MM.1S (cell line): ENCODE measurements at regions not wholly inside any gene's neighbourhood (a gene's known extent, or its start where the extent isn't known, plus 50 kb on each side); places are given as distances from the start of the nearest gene placed in this dataset.

Source experiments
- DNase-seq: peaks from one replicate; pipeline ENCODE4 v3.0.0-alpha.2; 2015
- H2AFZ ChIP-seq: fragments of 300-600 bp; sonication (generic); 2 replicates; pipeline ENCODE4 v1.6.0; 2016; ENCODE audit warnings: antibody characterized with exemption, low read length
- H3F3A ChIP-seq: fragments of 300-600 bp; sonication (generic); 2 replicates; pipeline ENCODE4 v1.6.1; 2016; ENCODE audit warnings: mild to moderate bottlenecking, antibody characterized with exemption, low read length, moderate library complexity, mixed read lengths; ENCODE audit not compliant: insufficient read depth
- H3K27ac ChIP-seq: fragments of 300-600 bp; sonication (generic); 2 replicates; pipeline ENCODE4 v1.5.1; 2016; ENCODE audit warnings: mild to moderate bottlenecking, low read length
- H3K27me3 ChIP-seq: fragments of 300-600 bp; sonication (generic); replicated peaks from 2 replicates; pipeline ENCODE4 v1.6.0; 2016; ENCODE audit warnings: low read length; ENCODE audit not compliant: insufficient read depth
- H3K36me3 ChIP-seq: fragments of 300-600 bp; sonication (generic); replicated peaks from 2 replicates; pipeline ENCODE4 v1.6.1; 2016; ENCODE audit warnings: mild to moderate bottlenecking, low read length, mixed read lengths; ENCODE audit not compliant: insufficient read depth
- H3K4me1 ChIP-seq: fragments of 300-600 bp; sonication (generic); 2 replicates; pipeline ENCODE4 v1.6.1; 2016; ENCODE audit warnings: low read length, mixed read lengths
- H3K4me2 ChIP-seq: fragments of 300-600 bp; sonication (generic); 2 replicates; pipeline ENCODE4 v1.6.0; 2016; ENCODE audit warnings: low read depth, low read length
- H3K4me3 ChIP-seq: fragments of 300-600 bp; sonication (generic); 2 replicates; pipeline ENCODE4 v1.5.1; 2016; ENCODE audit warnings: low read length, mixed read lengths
- H3K79me2 ChIP-seq: fragments of 300-600 bp; sonication (generic); 2 replicates; pipeline ENCODE4 v1.6.1; 2016; ENCODE audit warnings: mixed run types, low read length, mixed read lengths
- H3K9ac ChIP-seq: fragments of 300-600 bp; sonication (generic); 2 replicates; pipeline ENCODE4 v1.6.1; 2016; ENCODE audit warnings: low read length, mixed read lengths
- H3K9me2 ChIP-seq: fragments of 300-600 bp; sonication (generic); replicated peaks from 2 replicates; pipeline ENCODE4 v1.6.1; 2016; ENCODE audit warnings: mild to moderate bottlenecking, low read length, mixed read lengths; ENCODE audit not compliant: insufficient read depth
- H3K9me3 ChIP-seq: fragments of 300-600 bp; sonication (generic); replicated peaks from 2 replicates; pipeline ENCODE4 v1.6.1; 2016; ENCODE audit warnings: mild to moderate bottlenecking, low read length, mixed read lengths; ENCODE audit not compliant: insufficient read depth
- H4K20me1 ChIP-seq: fragments of 300-600 bp; sonication (generic); 2 replicates; pipeline ENCODE4 v1.6.1; 2016; ENCODE audit warnings: mild to moderate bottlenecking, low read length, moderate library complexity, mixed read lengths; ENCODE audit not compliant: insufficient read depth
- EZH2 ChIP-seq: fragments of 300-600 bp; sonication (generic); optimal IDR thresholded peaks from 2 replicates; pipeline ENCODE3; 2017; ENCODE audit warnings: low read depth, mild to moderate bottlenecking, antibody characterized with exemption, low read length, mixed read lengths
- EZH2phosphoT487 ChIP-seq: fragments of 300-600 bp; sonication (generic); IDR thresholded peaks from 2 replicates; pipeline ENCODE4 v1.6.1; 2018; ENCODE audit warnings: antibody characterized with exemption, low read length
- TF ChIP-seq, protein P1 (sequence below): fragments of 300-600 bp; sonication (generic); IDR thresholded peaks from 2 replicates; pipeline ENCODE4 v1.5.1; 2016; ENCODE audit warnings: antibody characterized with exemption, low read length, mixed read lengths

DNA sequence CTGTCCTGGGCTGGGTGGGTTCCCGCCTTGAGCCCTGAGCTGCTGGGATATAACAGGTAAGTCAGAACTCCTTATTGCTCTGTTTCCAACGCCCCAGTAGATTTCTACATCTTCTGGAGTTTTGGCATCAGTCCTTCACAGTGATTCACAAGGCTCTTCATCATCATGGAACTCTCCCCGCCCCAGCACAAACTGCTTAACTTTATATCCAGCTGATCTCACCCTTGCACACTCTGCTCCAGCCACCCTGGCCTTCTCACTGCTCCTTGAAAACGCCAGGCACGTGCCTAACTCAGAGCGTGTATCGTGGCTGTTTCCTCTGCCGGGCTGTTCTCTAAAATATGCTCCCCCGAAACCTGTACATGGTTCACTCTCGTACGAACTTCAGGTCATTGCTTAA lies 264.9 kb downstream of the NOVA1 start:
- no peaks in the 10 kb centered on the region for H4K20me1 ChIP-seq
- no peaks in the 10 kb centered on the region for H3K9me3 ChIP-seq
- H3K4me3 ChIP-seq, result no peak overlapping the region
- H2AFZ ChIP-seq, result no peak overlapping the region
- DNase-seq, result no peak
- no peaks in the 10 kb centered on the region for H3K9me2 ChIP-seq
- no peaks in the 10 kb centered on the region for H3K4me1 ChIP-seq
- no peaks in the 10 kb centered on the region for H3K79me2 ChIP-seq
- no peaks in the 10 kb centered on the region for H3F3A ChIP-seq
- H3K9ac ChIP-seq, result no peak overlapping the region
- TF ChIP-seq, protein P1, sequence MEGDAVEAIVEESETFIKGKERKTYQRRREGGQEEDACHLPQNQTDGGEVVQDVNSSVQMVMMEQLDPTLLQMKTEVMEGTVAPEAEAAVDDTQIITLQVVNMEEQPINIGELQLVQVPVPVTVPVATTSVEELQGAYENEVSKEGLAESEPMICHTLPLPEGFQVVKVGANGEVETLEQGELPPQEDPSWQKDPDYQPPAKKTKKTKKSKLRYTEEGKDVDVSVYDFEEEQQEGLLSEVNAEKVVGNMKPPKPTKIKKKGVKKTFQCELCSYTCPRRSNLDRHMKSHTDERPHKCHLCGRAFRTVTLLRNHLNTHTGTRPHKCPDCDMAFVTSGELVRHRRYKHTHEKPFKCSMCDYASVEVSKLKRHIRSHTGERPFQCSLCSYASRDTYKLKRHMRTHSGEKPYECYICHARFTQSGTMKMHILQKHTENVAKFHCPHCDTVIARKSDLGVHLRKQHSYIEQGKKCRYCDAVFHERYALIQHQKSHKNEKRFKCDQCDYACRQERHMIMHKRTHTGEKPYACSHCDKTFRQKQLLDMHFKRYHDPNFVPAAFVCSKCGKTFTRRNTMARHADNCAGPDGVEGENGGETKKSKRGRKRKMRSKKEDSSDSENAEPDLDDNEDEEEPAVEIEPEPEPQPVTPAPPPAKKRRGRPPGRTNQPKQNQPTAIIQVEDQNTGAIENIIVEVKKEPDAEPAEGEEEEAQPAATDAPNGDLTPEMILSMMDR, result no peak
- no peak for TF ChIP-seq EZH2phosphoT487
- no peak for TF ChIP-seq EZH2
- no peak overlapping the region for H3K4me2 ChIP-seq
- no peak overlapping the region for H3K27ac ChIP-seq
- H3K27me3 ChIP-seq, result no peaks in the 10 kb centered on the region
- H3K36me3 ChIP-seq, result no peaks in the 10 kb centered on the region

GRCh38 chr14:26330982-26331381 lies 266.9 kb downstream of the NOVA1 start:
- DNase-seq, result no peak

DNA sequence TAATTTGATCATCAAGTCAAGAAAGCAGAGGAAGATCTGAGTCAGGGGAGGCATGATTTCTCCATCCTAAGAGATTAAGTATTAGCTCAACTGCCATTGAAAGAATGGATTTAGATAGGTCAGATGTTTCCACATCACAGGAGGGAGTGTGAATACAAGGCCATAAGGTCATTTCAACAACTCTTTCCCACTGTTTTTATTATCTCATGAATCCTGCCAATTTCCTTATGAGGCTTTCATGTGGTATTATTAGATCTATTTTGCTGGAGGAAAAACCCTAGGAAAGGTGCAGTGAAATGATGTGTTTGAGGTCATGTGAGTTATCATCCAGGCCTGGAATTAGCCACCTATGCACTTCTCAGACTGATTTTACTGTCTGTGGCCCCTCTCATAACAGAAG lies 269.0 kb downstream of the NOVA1 start:
- Histone ChIP-seq H3K27ac (no peak overlapping the region), H3K9me2 (no peaks in the 10 kb centered on the region), H3K4me1 (no peaks in the 10 kb centered on the region)

More at GRCh38 chr14:26330982-26331381, 266.9 kb downstream of the NOVA1 start:
- no peak for TF ChIP-seq EZH2
- TF ChIP-seq, protein P1, result no peak
- TF ChIP-seq EZH2phosphoT487, result no peak
- Histone ChIP-seq H3K9me2 (no peaks in the 10 kb centered on the region), H3K4me2 (no peak overlapping the region), H3K9ac (no peak overlapping the region), H3K27ac (no peak overlapping the region), H3K4me3 (no peak overlapping the region), H2AFZ (no peak overlapping the region), H3K4me1 (no peaks in the 10 kb centered on the region), H3K79me2 (no peaks in the 10 kb centered on the region), H3F3A (no peaks in the 10 kb centered on the region), H3K9me3 (no peaks in the 10 kb centered on the region), H4K20me1 (no peaks in the 10 kb centered on the region), H3K27me3 (no peaks in the 10 kb centered on the region), H3K36me3 (no peaks in the 10 kb centered on the region)

More for the DNA sequence above, 269.0 kb downstream of the NOVA1 start:
- H3K9ac ChIP-seq, result no peak overlapping the region
- no peaks in the 10 kb centered on the region for H3F3A ChIP-seq
- DNase-seq, result no peak
- no peaks in the 10 kb centered on the region for H4K20me1 ChIP-seq
- no peak overlapping the region for H3K4me3 ChIP-seq
- no peaks in the 10 kb centered on the region for H3K27me3 ChIP-seq
- no peak overlapping the region for H3K4me2 ChIP-seq
- H3K9me3 ChIP-seq, result no peaks in the 10 kb centered on the region
- H3K79me2 ChIP-seq, result no peaks in the 10 kb centered on the region
- H3K36me3 ChIP-seq, result no peaks in the 10 kb centered on the region
- H2AFZ ChIP-seq, result no peak overlapping the region
- TF ChIP-seq EZH2 (no peak), EZH2phosphoT487 (no peak)
- TF ChIP-seq, protein P1, result no peak
